DOHH2 (cell line): ENCODE measurements at regions not wholly inside any gene's neighbourhood (a gene's known extent, or its start where the extent isn't known, plus 50 kb on each side); places are given as distances from the start of the nearest gene placed in this dataset.

Experiments
- EZH2phosphoT487 ChIP-seq: fragments of 200-600 bp; sonication (generic); IDR thresholded peaks from 2 replicates; pipeline ENCODE4 v1.6.1; 2017; ENCODE audit warnings: borderline replicate concordance, mild to moderate bottlenecking, antibody characterized with exemption, low read length, moderate library complexity, mixed read lengths
- TF ChIP-seq, protein P1 (sequence below): fragments of 200-600 bp; sonication (generic); IDR thresholded peaks from one replicate; pipeline ENCODE4 v1.5.1; 2014; ENCODE audit warnings: antibody characterized with exemption, mild to moderate bottlenecking, low read depth, low read length; ENCODE audit not compliant: poor library complexity, severe bottlenecking

DNA sequence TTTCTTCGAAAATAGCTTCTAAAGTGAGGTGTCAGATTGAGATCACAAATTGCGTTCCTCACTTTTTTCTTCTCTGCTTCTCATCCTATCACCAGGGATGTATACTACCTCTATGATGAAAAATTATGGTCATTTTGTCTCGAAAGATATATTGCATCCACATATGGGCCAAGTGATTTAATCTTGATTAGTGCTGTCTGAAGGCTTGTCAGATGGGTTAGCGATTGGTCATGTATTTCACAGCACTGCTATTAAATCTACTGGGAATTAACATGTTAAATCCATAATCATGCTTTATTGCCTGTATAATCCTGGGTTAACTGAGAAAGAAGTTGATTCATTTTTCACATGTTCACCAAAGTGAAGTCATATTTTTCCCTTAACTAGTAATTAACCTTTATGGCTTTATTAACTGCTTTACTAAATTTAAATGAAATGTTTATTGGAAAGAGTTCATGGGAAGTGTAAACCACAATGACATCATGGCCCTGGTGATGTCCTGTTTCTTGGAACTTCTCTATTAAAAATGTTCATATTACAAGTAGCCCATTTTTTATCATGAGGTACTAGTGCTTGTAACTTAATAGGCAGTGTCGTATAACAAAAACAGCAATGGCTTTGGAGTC is 193.3 kb downstream of the SMC2 start:
- TF ChIP-seq, protein P1, sequence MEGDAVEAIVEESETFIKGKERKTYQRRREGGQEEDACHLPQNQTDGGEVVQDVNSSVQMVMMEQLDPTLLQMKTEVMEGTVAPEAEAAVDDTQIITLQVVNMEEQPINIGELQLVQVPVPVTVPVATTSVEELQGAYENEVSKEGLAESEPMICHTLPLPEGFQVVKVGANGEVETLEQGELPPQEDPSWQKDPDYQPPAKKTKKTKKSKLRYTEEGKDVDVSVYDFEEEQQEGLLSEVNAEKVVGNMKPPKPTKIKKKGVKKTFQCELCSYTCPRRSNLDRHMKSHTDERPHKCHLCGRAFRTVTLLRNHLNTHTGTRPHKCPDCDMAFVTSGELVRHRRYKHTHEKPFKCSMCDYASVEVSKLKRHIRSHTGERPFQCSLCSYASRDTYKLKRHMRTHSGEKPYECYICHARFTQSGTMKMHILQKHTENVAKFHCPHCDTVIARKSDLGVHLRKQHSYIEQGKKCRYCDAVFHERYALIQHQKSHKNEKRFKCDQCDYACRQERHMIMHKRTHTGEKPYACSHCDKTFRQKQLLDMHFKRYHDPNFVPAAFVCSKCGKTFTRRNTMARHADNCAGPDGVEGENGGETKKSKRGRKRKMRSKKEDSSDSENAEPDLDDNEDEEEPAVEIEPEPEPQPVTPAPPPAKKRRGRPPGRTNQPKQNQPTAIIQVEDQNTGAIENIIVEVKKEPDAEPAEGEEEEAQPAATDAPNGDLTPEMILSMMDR, result no peak
- no peak for TF ChIP-seq EZH2phosphoT487
